ENCODE measurements at regions not wholly inside any gene's neighbourhood (a gene's known extent, or its start where the extent isn't known, plus 50 kb on each side); places are given as distances from the start of the nearest gene placed in this dataset.

- TF ChIP-seq CTCF (conservative IDR thresholded peaks at IDR 0.05 in 1 of 2, IDR thresholded peaks at IDR 0.05 in 1 of 2; ENCODE audit: low read depth in 1 of 2, low read length in 2 of 2) (no peak), EZH2 (IDR thresholded peaks at IDR 0.05; ENCODE audit: low read length, missing control alignments) (no peak)
Observed at GRCh38 chr22:34437140-34437539, 516.9 kb upstream of the LARGE1 start.
